ENCODE measurements at regions not wholly inside any gene's neighbourhood (a gene's known extent, or its start where the extent isn't known, plus 50 kb on each side); places are given as distances from the start of the nearest gene placed in this dataset.

- Histone ChIP-seq H3K23ac (ENCODE audit: low read depth, low read length, poor library complexity) (no peak overlapping the region), H2BK12ac (ENCODE audit: low read length) (no peak overlapping the region), H3K27ac (replicated peaks; ENCODE audit: low read length) (no peak overlapping the region), H3K4ac (ENCODE audit: low read length) (no peak overlapping the region), H2BK15ac (ENCODE audit: low read length) (no peak overlapping the region), H3K4me3 (ENCODE audit: low read length in 2 of 2) (no peak overlapping the region), H3K79me1 (ENCODE audit: low read depth, low read length) (no peaks in the 10 kb centered on the region), H2BK120ac (ENCODE audit: low read depth, low read length) (no peak overlapping the region), H4K91ac (ENCODE audit: low read depth, low read length, poor library complexity) (no peak overlapping the region), H3K4me1 (ENCODE audit: control insufficient read depth in 2 of 2, insufficient read depth in 1 of 2, low read depth in 1 of 2, low read length in 2 of 2) (no peaks in the 10 kb centered on the region), H3K18ac (ENCODE audit: low read length) (no peak overlapping the region), H3K14ac (ENCODE audit: low read length) (no peak overlapping the region), H3K36me3 (replicated peaks in 1 of 2; ENCODE audit: control insufficient read depth in 2 of 2, insufficient read depth in 2 of 2, low read length in 2 of 2) (no peaks in the 10 kb centered on the region), H3K9ac (ENCODE audit: low read depth, low read length, poor library complexity) (no peak overlapping the region), H2BK5ac (ENCODE audit: low read length) (no peak overlapping the region), H3K4me2 (ENCODE audit: insufficient read depth, low read length, poor library complexity, severe bottlenecking) (no peak overlapping the region), H3K27me3 (ENCODE audit: control insufficient read depth in 3 of 3, insufficient read depth in 3 of 3, low read depth in 1 of 3, low read length in 3 of 3) (no peaks in the 10 kb centered on the region), H2AK5ac (ENCODE audit: low read depth, low read length) (no peak overlapping the region), H4K8ac (ENCODE audit: low read depth, low read length) (no peak overlapping the region), H3K9me3 (replicated peaks in 1 of 2; ENCODE audit: control insufficient read depth in 2 of 2, insufficient read depth in 1 of 2, low read depth in 1 of 2, low read length in 2 of 2) (peaks cover 0 to 1% of the 10 kb centered on the region in 2 donors), H2AFZ (ENCODE audit: low read length) (no peak overlapping the region)
- no CpG with 5 or more reads among the region's 2 CpGs for WGBS, 2 donors (ENCODE audit: extremely low coverage in 2 of 2, insufficient read length in 2 of 2, insufficient replicate concordance in 1 of 2)
- DNase-seq (ENCODE audit: low spot score): no peak
Measured at GRCh38 chr11:111194860-111195568, 50.5 kb upstream of the POU2AF2 start.

GRCh38 chr11:111193924-111194490 lies 51.5 kb upstream of the POU2AF2 start:
- H3K23ac ChIP-seq (ENCODE audit: low read depth, low read length, poor library complexity): no peak overlapping the region
- no peak overlapping the region for H2AFZ ChIP-seq (ENCODE audit: low read length)
- H4K8ac ChIP-seq (ENCODE audit: low read depth, low read length): no peak overlapping the region
- H3K4me3 ChIP-seq (ENCODE audit: low read length in 2 of 2): no peak overlapping the region
- H2BK15ac ChIP-seq (ENCODE audit: low read length): no peak overlapping the region
- peaks cover 0 to 1% of the 10 kb centered on the region in 2 donors for H3K9me3 ChIP-seq (replicated peaks in 1 of 2; ENCODE audit: control insufficient read depth in 2 of 2, insufficient read depth in 1 of 2, low read depth in 1 of 2, low read length in 2 of 2)
- no peaks in the 10 kb centered on the region for H3K27me3 ChIP-seq (ENCODE audit: control insufficient read depth in 3 of 3, insufficient read depth in 3 of 3, low read depth in 1 of 3, low read length in 3 of 3)
- no peak overlapping the region for H2BK5ac ChIP-seq (ENCODE audit: low read length)
- no CpG with 5 or more reads among the region's 1 CpG for WGBS, 2 donors (ENCODE audit: extremely low coverage in 2 of 2, insufficient read length in 2 of 2, insufficient replicate concordance in 1 of 2)
- no peaks in the 10 kb centered on the region for H3K79me1 ChIP-seq (ENCODE audit: low read depth, low read length)
- no peak overlapping the region for H2AK5ac ChIP-seq (ENCODE audit: low read depth, low read length)
- H3K4me1 ChIP-seq (ENCODE audit: control insufficient read depth in 2 of 2, insufficient read depth in 1 of 2, low read depth in 1 of 2, low read length in 2 of 2): no peaks in the 10 kb centered on the region
- H3K36me3 ChIP-seq (replicated peaks in 1 of 2; ENCODE audit: control insufficient read depth in 2 of 2, insufficient read depth in 2 of 2, low read length in 2 of 2): no peaks in the 10 kb centered on the region
- no peak overlapping the region for H3K9ac ChIP-seq (ENCODE audit: low read depth, low read length, poor library complexity)
- H3K18ac ChIP-seq (ENCODE audit: low read length): no peak overlapping the region
- H3K4ac ChIP-seq (ENCODE audit: low read length): no peak overlapping the region
- DNase-seq (ENCODE audit: low spot score): no peak
- H2BK120ac ChIP-seq (ENCODE audit: low read depth, low read length): no peak overlapping the region
- H3K4me2 ChIP-seq (ENCODE audit: insufficient read depth, low read length, poor library complexity, severe bottlenecking): no peak overlapping the region
- H3K14ac ChIP-seq (ENCODE audit: low read length): no peak overlapping the region
- no peak overlapping the region for H2BK12ac ChIP-seq (ENCODE audit: low read length)
- H3K27ac ChIP-seq (replicated peaks; ENCODE audit: low read length): no peak overlapping the region
- H4K91ac ChIP-seq (ENCODE audit: low read depth, low read length, poor library complexity): no peak overlapping the region

- H3K4me2 ChIP-seq (ENCODE audit: insufficient read depth, low read length, poor library complexity, severe bottlenecking): no peak overlapping the region
- no peak overlapping the region for H3K4me3 ChIP-seq (ENCODE audit: low read length in 2 of 2)
- H2AK5ac ChIP-seq (ENCODE audit: low read depth, low read length): no peak overlapping the region
- no peaks in the 10 kb centered on the region for H3K4me1 ChIP-seq (ENCODE audit: control insufficient read depth in 2 of 2, insufficient read depth in 1 of 2, low read depth in 1 of 2, low read length in 2 of 2)
- no peak overlapping the region for H2BK12ac ChIP-seq (ENCODE audit: low read length)
- no peak overlapping the region for H3K9ac ChIP-seq (ENCODE audit: low read depth, low read length, poor library complexity)
- H4K91ac ChIP-seq (ENCODE audit: low read depth, low read length, poor library complexity): no peak overlapping the region
- no peak overlapping the region for H3K14ac ChIP-seq (ENCODE audit: low read length)
- no peaks in the 10 kb centered on the region for H3K79me1 ChIP-seq (ENCODE audit: low read depth, low read length)
- WGBS, 2 donors (ENCODE audit: extremely low coverage in 2 of 2, insufficient read length in 2 of 2, insufficient replicate concordance in 1 of 2): no CpG with 5 or more reads among the region's 2 CpGs
- no peak overlapping the region for H2AFZ ChIP-seq (ENCODE audit: low read length)
- no peak overlapping the region for H2BK120ac ChIP-seq (ENCODE audit: low read depth, low read length)
- no peak overlapping the region for H2BK15ac ChIP-seq (ENCODE audit: low read length)
- H4K8ac ChIP-seq (ENCODE audit: low read depth, low read length): no peak overlapping the region
- H3K27me3 ChIP-seq (ENCODE audit: control insufficient read depth in 3 of 3, insufficient read depth in 3 of 3, low read depth in 1 of 3, low read length in 3 of 3): no peaks in the 10 kb centered on the region
- no peaks in the 10 kb centered on the region for H3K36me3 ChIP-seq (replicated peaks in 1 of 2; ENCODE audit: control insufficient read depth in 2 of 2, insufficient read depth in 2 of 2, low read length in 2 of 2)
- no peak overlapping the region for H2BK5ac ChIP-seq (ENCODE audit: low read length)
- DNase-seq (ENCODE audit: low spot score): no peak
- H3K18ac ChIP-seq (ENCODE audit: low read length): no peak overlapping the region
- H3K4ac ChIP-seq (ENCODE audit: low read length): no peak overlapping the region
- no peak overlapping the region for H3K23ac ChIP-seq (ENCODE audit: low read depth, low read length, poor library complexity)
- H3K9me3 ChIP-seq (replicated peaks in 1 of 2; ENCODE audit: control insufficient read depth in 2 of 2, insufficient read depth in 1 of 2, low read depth in 1 of 2, low read length in 2 of 2): peaks cover 0 to under 1% of the 10 kb centered on the region in 2 donors
- H3K27ac ChIP-seq (replicated peaks; ENCODE audit: low read length): no peak overlapping the region
Measured at GRCh38 chr11:111189466-111189865, 56.1 kb upstream of the POU2AF2 start.

GRCh38 chr11:111186308-111186915 lies 59.1 kb upstream of the POU2AF2 start:
- DNase-seq (ENCODE audit: low spot score): no peak
- H3K4me2 ChIP-seq (ENCODE audit: insufficient read depth, low read length, poor library complexity, severe bottlenecking): no peak overlapping the region
- H2AFZ ChIP-seq (ENCODE audit: low read length): no peak overlapping the region
- H3K9ac ChIP-seq (ENCODE audit: low read depth, low read length, poor library complexity): no peak overlapping the region
- H3K4me3 ChIP-seq (ENCODE audit: low read length in 2 of 2): no peak overlapping the region
- H3K14ac ChIP-seq (ENCODE audit: low read length): no peak overlapping the region
- H2AK5ac ChIP-seq (ENCODE audit: low read depth, low read length): no peak overlapping the region
- H3K36me3 ChIP-seq (replicated peaks in 1 of 2; ENCODE audit: control insufficient read depth in 2 of 2, insufficient read depth in 2 of 2, low read length in 2 of 2): no peaks in the 10 kb centered on the region
- H2BK12ac ChIP-seq (ENCODE audit: low read length): no peak overlapping the region
- no peak overlapping the region for H4K8ac ChIP-seq (ENCODE audit: low read depth, low read length)
- H2BK15ac ChIP-seq (ENCODE audit: low read length): no peak overlapping the region
- H3K27ac ChIP-seq (replicated peaks; ENCODE audit: low read length): no peak overlapping the region
- H2BK5ac ChIP-seq (ENCODE audit: low read length): no peak overlapping the region
- H4K91ac ChIP-seq (ENCODE audit: low read depth, low read length, poor library complexity): no peak overlapping the region
- no CpG with 5 or more reads among the region's 3 CpGs for WGBS, 2 donors (ENCODE audit: extremely low coverage in 2 of 2, insufficient read length in 2 of 2, insufficient replicate concordance in 1 of 2)
- no peaks in the 10 kb centered on the region for H3K79me1 ChIP-seq (ENCODE audit: low read depth, low read length)
- H3K4ac ChIP-seq (ENCODE audit: low read length): no peak overlapping the region
- no peak overlapping the region for H2BK120ac ChIP-seq (ENCODE audit: low read depth, low read length)
- H3K27me3 ChIP-seq (ENCODE audit: control insufficient read depth in 3 of 3, insufficient read depth in 3 of 3, low read depth in 1 of 3, low read length in 3 of 3): no peaks in the 10 kb centered on the region
- no peak overlapping the region for H3K23ac ChIP-seq (ENCODE audit: low read depth, low read length, poor library complexity)
- no peaks in the 10 kb centered on the region for H3K9me3 ChIP-seq (replicated peaks in 1 of 2; ENCODE audit: control insufficient read depth in 2 of 2, insufficient read depth in 1 of 2, low read depth in 1 of 2, low read length in 2 of 2)
- H3K18ac ChIP-seq (ENCODE audit: low read length): no peak overlapping the region
- no peaks in the 10 kb centered on the region for H3K4me1 ChIP-seq (ENCODE audit: control insufficient read depth in 2 of 2, insufficient read depth in 1 of 2, low read depth in 1 of 2, low read length in 2 of 2)

Data from neuronal stem cell (in vitro differentiated cells).